ENCODE measurements at regions not wholly inside any gene's neighbourhood (a gene's known extent, or its start where the extent isn't known, plus 50 kb on each side); places are given as distances from the start of the nearest gene placed in this dataset.

GRCh38 chr18:70553245-70553935 is 264.5 kb downstream of the SOCS6 start:
- Histone ChIP-seq H3K4me1 (ENCODE audit: control insufficient read depth in 1 of 2, insufficient read depth in 2 of 2, low read length in 2 of 2) (no peaks in the 10 kb centered on the region), H3K27me3 (ENCODE audit: insufficient read depth, low read length) (peaks cover 16% of the 10 kb centered on the region; the same call in 1 of the 2 replicates), H3K27ac (ENCODE audit: low read depth, low read length) (no peak overlapping the region), H3K9me2 (ENCODE audit: insufficient read depth) (no peaks in the 10 kb centered on the region), H3K4me3 (replicated peaks in 1 of 2; ENCODE audit: low read depth in 1 of 2, low read length in 2 of 2) (no peak overlapping the region), H3K9ac (ENCODE audit: low read length) (no peak overlapping the region), H3K79me2 (ENCODE audit: insufficient read depth, low read length) (no peaks in the 10 kb centered on the region), H3K9me3 (ENCODE audit: control insufficient read depth in 1 of 2, insufficient read depth in 1 of 2, low read depth in 1 of 2, low read length in 2 of 2) (no peaks in the 10 kb centered on the region), H4K20me1 (ENCODE audit: insufficient read depth) (no peaks in the 10 kb centered on the region), H3K4me2 (ENCODE audit: low read length) (no peak overlapping the region), H3K36me3 (ENCODE audit: control insufficient read depth in 1 of 2, insufficient read depth in 2 of 2, low read length in 2 of 2) (no peaks in the 10 kb centered on the region), H2AFZ (ENCODE audit: low read depth, low read length, poor library complexity, severe bottlenecking) (no peak overlapping the region)
- no TSS peak for BruUV-seq (replicated peaks)
- RAD21 ChIA-PET (ENCODE audit: low non-redundant PET in 1 of 2, low total read pairs in 2 of 2, uncharacterized antibody in 2 of 2, unreplicated experiment in 2 of 2): no interaction called here
- DNase-seq (ENCODE audit: low read depth, low spot score) (no peak), ATAC-seq (no peak)
- TF ChIP-seq CBX3 (IDR thresholded peaks at IDR 0.05; ENCODE audit: low read depth) (no peak), MAX (IDR thresholded peaks at IDR 0.05) (no peak), TCF7L2 (IDR thresholded peaks at IDR 0.05; ENCODE audit: borderline replicate concordance, extremely low read depth, insufficient read depth, insufficient read length) (no peak), SIN3A (IDR thresholded peaks at IDR 0.05; ENCODE audit: low read depth) (no peak), JUND (IDR thresholded peaks at IDR 0.05) (no peak), ELF1 (IDR thresholded peaks at IDR 0.05; ENCODE audit: borderline replicate concordance, low read depth) (no peak), EZH2phosphoT487 (IDR thresholded peaks at IDR 0.05; ENCODE audit: borderline replicate concordance) (no peak), EZH2 (IDR thresholded peaks at IDR 0.05) (no peak), SP1 (IDR thresholded peaks at IDR 0.05; ENCODE audit: low read depth) (no peak), ZFX (IDR thresholded peaks at IDR 0.05) (no peak)
- intact Hi-C loops (cut with micrococcal nuclease): no loop called here
- CTCF ChIA-PET: no interaction called here
- POLR2A ChIA-PET: no interaction called here

GRCh38 chr18:70536370-70537062 is 247.7 kb downstream of the SOCS6 start:
- Histone ChIP-seq H3K27me3 (ENCODE audit: insufficient read depth, low read length) (no peaks in the 10 kb centered on the region), H3K4me2 (ENCODE audit: low read length) (no peak overlapping the region)
- TF ChIP-seq ZNF274 (IDR thresholded peaks at IDR 0.05; ENCODE audit: low read depth, low read length): no peak
- TF ChIP-seq SP1 (IDR thresholded peaks at IDR 0.05; ENCODE audit: low read depth): no peak
- TF ChIP-seq POLR2A (IDR thresholded peaks at IDR 0.05; ENCODE audit: borderline replicate concordance, extremely low read depth, insufficient read depth, insufficient read length): no peak
- no peak for TF ChIP-seq EZH2phosphoT487 (IDR thresholded peaks at IDR 0.05; ENCODE audit: borderline replicate concordance)
- no peak for TF ChIP-seq CBX3 (IDR thresholded peaks at IDR 0.05; ENCODE audit: low read depth)
- TF ChIP-seq POLR2AphosphoS5 (IDR thresholded peaks at IDR 0.05; ENCODE audit: low read depth, low read length): no peak
- TF ChIP-seq JUND (IDR thresholded peaks at IDR 0.05): no peak
- TF ChIP-seq EGR1 (IDR thresholded peaks at IDR 0.05; ENCODE audit: low read depth): no peak
- no peak for TF ChIP-seq SRF (IDR thresholded peaks at IDR 0.05; ENCODE audit: low read depth)
- no peak for TF ChIP-seq CTCF (IDR thresholded peaks at IDR 0.05 in 2 of 3, conservative IDR thresholded peaks at IDR 0.05 in 1 of 3; ENCODE audit: borderline replicate concordance in 1 of 3, insufficient read depth in 1 of 3, low read depth in 2 of 3, low read length in 2 of 3)
- no peak for TF ChIP-seq ZFX (IDR thresholded peaks at IDR 0.05)
- TF ChIP-seq ELF1 (IDR thresholded peaks at IDR 0.05; ENCODE audit: borderline replicate concordance, low read depth): no peak

More at GRCh38 chr18:70536370-70537062, 247.7 kb downstream of the SOCS6 start:
- H3K9me2 ChIP-seq (ENCODE audit: insufficient read depth): no peaks in the 10 kb centered on the region
- no peak overlapping the region for H3K27ac ChIP-seq (ENCODE audit: low read depth, low read length)
- DNase-seq (ENCODE audit: low read depth, low spot score): no peak
- H3K4me3 ChIP-seq (replicated peaks in 1 of 2; ENCODE audit: low read depth in 1 of 2, low read length in 2 of 2): no peak overlapping the region
- no peak overlapping the region for H2AFZ ChIP-seq (ENCODE audit: low read depth, low read length, poor library complexity, severe bottlenecking)
- no peak overlapping the region for H3K9ac ChIP-seq (ENCODE audit: low read length)
- BruUV-seq (replicated peaks): no TSS peak
- POLR2A ChIA-PET: no interaction called here
- intact Hi-C loops (cut with micrococcal nuclease): no loop called here
- no peaks in the 10 kb centered on the region for H3K36me3 ChIP-seq (ENCODE audit: control insufficient read depth in 1 of 2, insufficient read depth in 2 of 2, low read length in 2 of 2)
- H3K4me1 ChIP-seq (ENCODE audit: control insufficient read depth in 1 of 2, insufficient read depth in 2 of 2, low read length in 2 of 2): no peaks in the 10 kb centered on the region
- H4K20me1 ChIP-seq (ENCODE audit: insufficient read depth): no peaks in the 10 kb centered on the region
- RAD21 ChIA-PET (ENCODE audit: low non-redundant PET in 1 of 2, low total read pairs in 2 of 2, uncharacterized antibody in 2 of 2, unreplicated experiment in 2 of 2): no interaction called here
- H3K9me3 ChIP-seq (ENCODE audit: control insufficient read depth in 1 of 2, insufficient read depth in 1 of 2, low read depth in 1 of 2, low read length in 2 of 2): no peaks in the 10 kb centered on the region
- CTCF ChIA-PET: no interaction called here
- no peaks in the 10 kb centered on the region for H3K79me2 ChIP-seq (ENCODE audit: insufficient read depth, low read length)
- no peak for ATAC-seq

Measured in HCT116 (cell line).